ENCODE measurements at regions not wholly inside any gene's neighbourhood (a gene's known extent, or its start where the extent isn't known, plus 50 kb on each side); places are given as distances from the start of the nearest gene placed in this dataset.
"Not testable (repeated sequence)": the region's sequence is repeated elsewhere in the genome, so short reads cannot be mapped to it uniquely, and the experiment has no call there.

DNA sequence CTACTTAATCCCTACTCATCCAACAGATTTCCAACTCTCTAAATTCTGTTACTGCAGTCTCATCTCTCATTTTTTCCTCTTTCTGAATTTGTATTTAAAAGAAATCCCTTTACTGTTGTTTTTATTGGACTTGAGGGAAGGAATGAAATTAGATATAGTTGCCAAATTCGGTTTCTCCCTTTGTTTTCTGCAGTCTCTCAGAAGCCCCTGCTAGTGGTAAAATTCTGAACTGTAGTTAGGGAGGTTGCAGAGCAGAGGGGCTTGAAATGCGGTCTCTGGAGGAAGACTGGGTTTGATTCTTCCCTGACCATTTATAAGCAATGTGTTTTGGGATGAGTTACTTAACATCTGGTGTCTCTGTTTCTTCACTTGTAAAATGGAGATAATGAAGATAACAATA, 106.3 kb upstream of the TBX18 start:
- Mint-ChIP-seq H3K4me3 (no peak overlapping the region), H3K9me3 (peaks cover 0 to 4% (median 2%) of the 10 kb centered on the region in 5 donors), H3K27ac (no peak overlapping the region), H3K36me3 (peaks cover 0 to 2% (median 0%) of the 10 kb centered on the region in 3 donors), H3K27me3 (peaks cover 0 to 1% of the 10 kb centered on the region in 2 donors), H3K4me1 (no peaks in the 10 kb centered on the region)
- H3K9me3 ChIP-seq (ENCODE audit: low read length), result no peaks in the 10 kb centered on the region
- CTCF ChIA-PET, result no interaction called here
- no peaks in the 10 kb centered on the region for H3K36me3 ChIP-seq (ENCODE audit: insufficient read depth, low read length)
- H3K4me3 ChIP-seq (ENCODE audit: low read length), result no peak overlapping the region
- no peak overlapping the region for H3K27ac ChIP-seq (ENCODE audit: low read depth, low read length)
- POLR2A ChIA-PET, result no interaction called here
- no peaks in the 10 kb centered on the region for H3K4me1 ChIP-seq (ENCODE audit: insufficient read depth, low read length)
- no peak for DNase-seq
- H3K27me3 ChIP-seq (ENCODE audit: insufficient read depth, low read length, poor library complexity, severe bottlenecking), result no peaks in the 10 kb centered on the region

DNA sequence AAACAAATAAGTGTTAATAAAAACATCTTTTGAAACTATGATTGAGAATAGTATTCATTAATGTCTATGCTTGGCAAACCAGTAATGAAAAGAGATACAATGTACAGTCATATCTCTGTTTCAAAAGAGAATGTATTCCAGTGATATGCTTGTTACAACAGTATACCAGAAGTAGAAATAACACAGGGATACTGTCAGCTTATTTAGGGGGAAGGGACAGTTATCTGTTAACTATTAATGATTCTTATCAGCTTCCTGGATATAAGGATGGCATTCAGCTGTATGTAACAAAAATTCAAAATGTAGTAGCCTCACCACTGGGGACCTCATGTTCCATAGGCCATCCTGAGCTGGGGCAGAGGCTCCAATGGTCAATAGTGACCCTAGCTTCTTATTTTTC, 103.8 kb upstream of the TBX18 start:
- Mint-ChIP-seq H3K27ac (no peak overlapping the region), H3K4me1 (no peaks in the 10 kb centered on the region), H3K4me3 (no peak overlapping the region), H3K27me3 (peaks cover 0 to 1% of the 10 kb centered on the region in 2 donors), H3K36me3 (peaks cover 0 to 2% (median 0%) of the 10 kb centered on the region in 3 donors), H3K9me3 (peaks cover 0 to 4% (median 2%) of the 10 kb centered on the region in 5 donors)
- Histone ChIP-seq H3K4me1 (ENCODE audit: insufficient read depth, low read length) (no peaks in the 10 kb centered on the region), H3K27ac (ENCODE audit: low read depth, low read length) (no peak overlapping the region), H3K4me3 (ENCODE audit: low read length) (no peak overlapping the region), H3K9me3 (ENCODE audit: low read length) (no peaks in the 10 kb centered on the region), H3K27me3 (ENCODE audit: insufficient read depth, low read length, poor library complexity, severe bottlenecking) (no peaks in the 10 kb centered on the region), H3K36me3 (ENCODE audit: insufficient read depth, low read length) (no peaks in the 10 kb centered on the region)
- DNase-seq, result no peak
- ChIA-PET CTCF (no interaction called here), POLR2A (no interaction called here)

DNA sequence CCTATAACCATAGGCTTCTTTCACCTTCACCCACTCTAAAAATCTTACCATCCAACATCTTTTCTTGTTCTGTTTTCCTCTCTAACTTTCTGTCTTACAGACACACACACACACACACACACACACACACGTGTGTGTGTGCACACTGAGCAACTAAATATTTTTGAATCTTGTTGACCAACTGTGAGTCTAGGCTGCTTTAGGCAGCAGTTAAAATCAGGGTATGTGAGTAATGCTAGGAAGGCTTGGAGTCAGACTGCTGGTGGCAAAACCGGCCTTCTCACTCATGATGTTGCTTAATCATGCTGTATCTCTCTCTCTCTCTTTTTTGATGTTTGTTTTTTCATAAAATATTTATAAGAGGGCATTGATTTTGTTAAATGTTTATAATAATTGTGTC, 103.1 kb upstream of the TBX18 start:
- peaks cover 0 to 1% of the 10 kb centered on the region in 2 donors for H3K27me3 Mint-ChIP-seq
- Histone ChIP-seq H3K27ac (ENCODE audit: low read depth, low read length) (no peak overlapping the region), H3K9me3 (ENCODE audit: low read length) (no peaks in the 10 kb centered on the region), H3K27me3 (ENCODE audit: insufficient read depth, low read length, poor library complexity, severe bottlenecking) (no peaks in the 10 kb centered on the region), H3K4me1 (ENCODE audit: insufficient read depth, low read length) (no peaks in the 10 kb centered on the region), H3K36me3 (ENCODE audit: insufficient read depth, low read length) (no peaks in the 10 kb centered on the region), H3K4me3 (ENCODE audit: low read length) (no peak overlapping the region)
- DNase-seq, result no peak
- H3K9me3 Mint-ChIP-seq, result peaks cover 0 to 4% (median 2%) of the 10 kb centered on the region in 5 donors
- H3K27ac Mint-ChIP-seq, result no peak overlapping the region
- no peaks in the 10 kb centered on the region for H3K4me1 Mint-ChIP-seq
- ChIA-PET POLR2A (no interaction called here), CTCF (no interaction called here)
- H3K36me3 Mint-ChIP-seq, result peaks cover 0 to 2% (median 0%) of the 10 kb centered on the region in 3 donors
- no peak overlapping the region for H3K4me3 Mint-ChIP-seq

DNA sequence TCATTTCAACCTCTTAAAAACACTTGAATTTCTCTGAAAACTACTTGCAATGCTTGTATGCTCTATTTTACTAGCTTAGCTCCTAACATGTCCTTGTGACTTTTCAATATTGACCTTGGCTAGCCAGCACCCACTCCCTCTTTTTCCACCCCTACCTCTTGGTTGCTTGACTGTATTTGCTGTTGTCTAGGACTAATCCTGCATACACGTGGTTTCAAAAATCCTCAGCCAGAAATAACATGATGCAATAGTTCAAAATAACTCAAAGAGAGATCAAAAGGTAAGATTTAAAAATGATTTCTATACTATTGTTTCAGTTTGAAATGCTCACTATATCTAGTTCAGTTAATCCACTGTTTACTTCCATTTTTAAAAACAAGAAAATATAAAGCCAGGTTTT, 102.3 kb upstream of the TBX18 start:
- CTCF ChIA-PET, result no interaction called here
- Histone ChIP-seq H3K27me3 (ENCODE audit: insufficient read depth, low read length, poor library complexity, severe bottlenecking) (no peaks in the 10 kb centered on the region), H3K4me3 (ENCODE audit: low read length) (no peak overlapping the region), H3K4me1 (ENCODE audit: insufficient read depth, low read length) (no peaks in the 10 kb centered on the region), H3K27ac (ENCODE audit: low read depth, low read length) (no peak overlapping the region), H3K9me3 (ENCODE audit: low read length) (no peaks in the 10 kb centered on the region), H3K36me3 (ENCODE audit: insufficient read depth, low read length) (no peaks in the 10 kb centered on the region)
- no peak for DNase-seq
- H3K27ac Mint-ChIP-seq, result no peak overlapping the region
- H3K27me3 Mint-ChIP-seq, result peaks cover 0 to under 1% of the 10 kb centered on the region in 2 donors
- no peaks in the 10 kb centered on the region for H3K4me1 Mint-ChIP-seq
- H3K4me3 Mint-ChIP-seq, result no peak overlapping the region
- H3K9me3 Mint-ChIP-seq, result peaks cover 0 to 3% (median 0%) of the 10 kb centered on the region in 5 donors
- H3K36me3 Mint-ChIP-seq, result no peaks in the 10 kb centered on the region
- POLR2A ChIA-PET, result no interaction called here

DNA sequence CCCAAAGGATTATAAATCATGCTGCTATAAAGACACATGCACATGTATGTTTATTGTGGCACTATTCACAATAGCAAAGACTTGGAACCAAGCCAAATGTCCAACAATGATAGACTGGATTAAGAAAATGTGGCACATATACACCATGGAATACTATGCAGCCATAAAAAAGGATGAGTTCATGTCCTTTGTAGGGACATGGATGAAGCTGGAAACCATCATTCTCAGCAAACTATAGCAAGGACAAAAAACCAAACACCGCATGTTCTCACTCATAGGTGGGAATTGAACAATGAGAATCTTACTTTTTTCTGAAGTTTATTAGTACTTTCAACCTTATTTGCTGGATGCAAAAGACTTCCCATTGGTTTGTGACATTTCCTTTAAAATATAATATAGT, 101.0 kb upstream of the TBX18 start:
- H3K36me3 ChIP-seq (ENCODE audit: insufficient read depth, low read length); CTCF ChIA-PET; H3K9me3 ChIP-seq (ENCODE audit: low read length); H3K4me3 ChIP-seq (ENCODE audit: low read length); H3K27ac ChIP-seq (ENCODE audit: low read depth, low read length); H3K4me1 Mint-ChIP-seq; H3K27me3 Mint-ChIP-seq; H3K9me3 Mint-ChIP-seq; DNase-seq; H3K27me3 ChIP-seq (ENCODE audit: insufficient read depth, low read length, poor library complexity, severe bottlenecking); POLR2A ChIA-PET; H3K36me3 Mint-ChIP-seq; H3K27ac Mint-ChIP-seq; H3K4me3 Mint-ChIP-seq; H3K4me1 ChIP-seq (ENCODE audit: insufficient read depth, low read length): not testable (repeated sequence)

DNA sequence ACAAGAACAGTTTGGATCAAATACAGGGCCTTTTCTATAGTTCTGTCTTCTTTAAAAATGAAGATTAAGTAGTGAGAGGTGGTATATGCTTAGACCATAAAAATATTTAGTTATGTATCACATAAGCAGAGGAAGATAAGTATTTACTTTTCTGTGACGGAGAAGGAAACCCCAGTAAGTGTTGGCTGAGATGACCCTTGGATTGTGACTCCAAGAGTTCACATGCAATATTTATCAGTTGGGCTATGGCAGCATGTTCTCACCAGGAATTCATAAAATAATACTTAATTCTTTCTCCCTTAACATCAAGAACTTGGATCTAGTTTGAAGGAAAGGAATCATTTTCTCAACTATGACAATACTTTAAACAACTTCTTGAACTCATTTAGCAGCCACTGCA, 98.4 kb upstream of the TBX18 start:
- CTCF ChIA-PET, result no interaction called here
- Histone ChIP-seq H3K4me3 (ENCODE audit: low read length) (no peak overlapping the region), H3K9me3 (ENCODE audit: low read length) (no peaks in the 10 kb centered on the region), H3K36me3 (ENCODE audit: insufficient read depth, low read length) (no peaks in the 10 kb centered on the region), H3K27ac (ENCODE audit: low read depth, low read length) (no peak overlapping the region), H3K27me3 (ENCODE audit: insufficient read depth, low read length, poor library complexity, severe bottlenecking) (no peaks in the 10 kb centered on the region), H3K4me1 (ENCODE audit: insufficient read depth, low read length) (no peaks in the 10 kb centered on the region)
- Mint-ChIP-seq H3K4me1 (no peaks in the 10 kb centered on the region), H3K9me3 (peaks cover 0 to 3% (median 0%) of the 10 kb centered on the region in 5 donors), H3K27ac (no peak overlapping the region), H3K27me3 (no peaks in the 10 kb centered on the region), H3K36me3 (no peaks in the 10 kb centered on the region), H3K4me3 (no peak overlapping the region)
- POLR2A ChIA-PET, result no interaction called here
- DNase-seq, result no peak

DNA sequence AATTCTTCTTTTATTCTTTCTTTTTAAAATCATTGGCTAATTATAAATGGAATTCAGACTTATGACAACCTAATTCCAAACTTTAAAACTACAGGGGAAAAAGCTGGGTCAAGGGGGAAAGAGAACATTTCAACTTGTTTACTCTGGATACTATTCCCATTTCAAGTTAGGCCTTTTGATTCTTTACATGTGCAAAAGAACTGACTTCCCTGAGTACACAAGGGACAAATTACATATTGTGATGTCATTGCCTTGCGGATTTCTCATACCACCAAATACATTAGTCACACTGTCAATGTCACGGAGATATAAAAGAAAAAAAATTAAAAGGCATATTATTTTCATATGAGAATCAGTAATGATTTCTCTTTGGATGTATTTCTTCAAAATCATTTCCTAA, 96.5 kb upstream of the TBX18 start:
- H3K36me3 Mint-ChIP-seq, result no peaks in the 10 kb centered on the region
- Histone ChIP-seq H3K4me1 (ENCODE audit: insufficient read depth, low read length) (no peaks in the 10 kb centered on the region), H3K4me3 (ENCODE audit: low read length) (no peak overlapping the region), H3K27ac (ENCODE audit: low read depth, low read length) (no peak overlapping the region), H3K9me3 (ENCODE audit: low read length) (no peaks in the 10 kb centered on the region), H3K36me3 (ENCODE audit: insufficient read depth, low read length) (no peaks in the 10 kb centered on the region), H3K27me3 (ENCODE audit: insufficient read depth, low read length, poor library complexity, severe bottlenecking) (no peaks in the 10 kb centered on the region)
- DNase-seq, result no peak
- no peaks in the 10 kb centered on the region for H3K27me3 Mint-ChIP-seq
- no peaks in the 10 kb centered on the region for H3K4me1 Mint-ChIP-seq
- no peak overlapping the region for H3K27ac Mint-ChIP-seq
- no peak overlapping the region for H3K4me3 Mint-ChIP-seq
- POLR2A ChIA-PET, result no interaction called here
- CTCF ChIA-PET, result no interaction called here
- H3K9me3 Mint-ChIP-seq, result peaks cover 0 to 4% (median 0%) of the 10 kb centered on the region in 5 donors

DNA sequence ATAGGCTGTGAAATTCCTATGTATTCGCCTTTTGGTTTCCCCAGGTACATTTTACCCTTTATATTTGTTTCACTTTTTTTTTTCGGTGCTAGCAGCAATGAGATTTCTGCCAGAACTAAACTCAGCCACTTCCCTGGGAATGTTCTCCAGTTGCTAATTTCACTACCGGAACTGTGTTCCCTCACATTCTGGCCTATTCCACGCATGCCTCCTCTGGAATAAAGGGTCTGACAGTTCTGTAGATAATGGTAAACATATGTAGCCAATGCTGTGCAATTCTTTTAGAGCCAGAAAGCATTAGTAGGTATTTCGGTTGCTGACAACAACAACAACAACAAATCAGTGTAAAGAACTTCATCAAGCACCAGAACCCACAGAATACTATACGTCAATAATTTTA, 96.1 kb upstream of the TBX18 start:
- Mint-ChIP-seq H3K36me3 (no peaks in the 10 kb centered on the region), H3K4me1 (no peaks in the 10 kb centered on the region), H3K4me3 (no peak overlapping the region), H3K27ac (no peak overlapping the region), H3K27me3 (no peaks in the 10 kb centered on the region), H3K9me3 (peaks cover 0 to 4% (median 0%) of the 10 kb centered on the region in 5 donors)
- Histone ChIP-seq H3K9me3 (ENCODE audit: low read length) (no peaks in the 10 kb centered on the region), H3K27ac (ENCODE audit: low read depth, low read length) (no peak overlapping the region), H3K27me3 (ENCODE audit: insufficient read depth, low read length, poor library complexity, severe bottlenecking) (no peaks in the 10 kb centered on the region), H3K36me3 (ENCODE audit: insufficient read depth, low read length) (no peaks in the 10 kb centered on the region), H3K4me3 (ENCODE audit: low read length) (no peak overlapping the region), H3K4me1 (ENCODE audit: insufficient read depth, low read length) (no peaks in the 10 kb centered on the region)
- no peak for DNase-seq
- CTCF ChIA-PET, result no interaction called here
- POLR2A ChIA-PET, result no interaction called here

DNA sequence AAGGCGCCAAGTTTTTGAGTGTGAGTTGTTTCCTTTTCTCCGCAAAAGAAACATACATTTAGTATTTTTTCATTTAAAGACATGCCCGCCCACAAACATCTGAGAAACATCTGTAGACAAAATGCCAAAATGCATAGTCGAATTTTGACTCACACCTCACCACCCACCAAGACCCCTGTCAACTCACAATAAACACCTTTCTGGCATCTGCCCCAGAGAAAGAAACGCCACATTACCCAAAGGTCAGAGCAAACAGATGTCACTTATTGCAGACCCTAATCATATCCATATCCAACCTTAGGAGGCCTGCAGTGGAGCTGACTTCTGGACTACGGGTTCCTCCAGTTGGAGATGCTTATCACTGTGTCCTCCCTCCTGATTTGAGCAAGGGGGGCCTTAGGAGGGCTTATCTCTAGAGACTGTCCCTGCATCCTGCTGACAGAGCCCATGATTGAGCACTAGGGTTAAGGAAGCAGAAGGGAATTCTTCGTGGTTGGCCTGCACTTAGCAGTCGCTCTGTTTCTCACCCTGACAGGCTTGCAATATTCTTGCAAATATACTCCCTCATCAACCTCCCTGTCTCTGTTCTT, 90.5 kb upstream of the TBX18 start:
- CTCF ChIA-PET, result no interaction called here
- Histone ChIP-seq H3K36me3 (ENCODE audit: insufficient read depth, low read length) (no peaks in the 10 kb centered on the region), H3K9me3 (ENCODE audit: low read length) (no peaks in the 10 kb centered on the region), H3K4me1 (ENCODE audit: insufficient read depth, low read length) (no peaks in the 10 kb centered on the region), H3K27ac (ENCODE audit: low read depth, low read length) (no peak overlapping the region), H3K4me3 (ENCODE audit: low read length) (no peak overlapping the region), H3K27me3 (ENCODE audit: insufficient read depth, low read length, poor library complexity, severe bottlenecking) (no peaks in the 10 kb centered on the region)
- Mint-ChIP-seq H3K4me1 (no peaks in the 10 kb centered on the region), H3K27ac (no peak overlapping the region), H3K9me3 (peaks cover 0 to 3% (median 0%) of the 10 kb centered on the region in 5 donors), H3K36me3 (no peaks in the 10 kb centered on the region), H3K4me3 (no peak overlapping the region), H3K27me3 (no peaks in the 10 kb centered on the region)
- DNase-seq, result no peak
- POLR2A ChIA-PET, result no interaction called here

All from CD8-positive, alpha-beta memory T cell (primary cell).